AG04450 (cell line): ENCODE measurements at regions not wholly inside any gene's neighbourhood (a gene's known extent, or its start where the extent isn't known, plus 50 kb on each side); places are given as distances from the start of the nearest gene placed in this dataset. TPM values are rescaled to one million over a fixed set of nuclear protein-coding genes. Genes with fewer than 3 reads are reported as not detected.

Experiments
- CTCF ChIA-PET: fragments of 300-600, 350-600 bp; formaldehyde crosslinking; extraction: SDS; loops from one replicate; lab custom pipeline; 2022; ENCODE audit warnings: antibody characterized with exemption, inconsistent platforms; lab: Charles Lee
- POLR2A ChIA-PET: fragments of 350-600 bp; formaldehyde crosslinking; extraction: SDS; loops from one replicate; lab custom pipeline; 2021; ENCODE audit warnings: antibody characterized with exemption, inconsistent platforms; lab: Yijun Ruan, JAX
- DNase-seq: peaks from one replicate; pipeline ENCODE4 v3.0.0-alpha.2; 2011; ENCODE audit warnings: low read depth, low spot score
- H3K27ac ChIP-seq: one replicate; pipeline ENCODE4 v1.5.1; 2012; ENCODE audit warnings: low read depth, low read length, control low read depth
- H3K27me3 ChIP-seq: one replicate; pipeline ENCODE4 v1.6.0; 2012; ENCODE audit warnings: low read length; ENCODE audit not compliant: control insufficient read depth, insufficient read depth
- H3K4me3 ChIP-seq: 2 replicates; pipeline ENCODE4 v1.5.1; 2011; ENCODE audit warnings: mild to moderate bottlenecking, low read depth, low read length, control low read depth
- H3K9me3 ChIP-seq: 2 replicates; pipeline ENCODE4 v1.5.1; 2012; ENCODE audit warnings: low read length; ENCODE audit not compliant: control insufficient read depth, insufficient read depth
- small RNA-seq: library from RNA; depleted of rRNA; stranded (forward); fragments of <200 nt; gene quantifications from one replicate; pipeline ENCODE3, GENCODE V24; 2012; ENCODE audit warnings: low read depth; ENCODE audit not compliant: insufficient read length
- TF ChIP-seq, protein P1 (sequence below): IDR thresholded peaks from 2 replicates; pipeline ENCODE4 v1.5.1; 2011; ENCODE audit warnings: low read depth, low read length, control low read depth, inconsistent platforms

DNA sequence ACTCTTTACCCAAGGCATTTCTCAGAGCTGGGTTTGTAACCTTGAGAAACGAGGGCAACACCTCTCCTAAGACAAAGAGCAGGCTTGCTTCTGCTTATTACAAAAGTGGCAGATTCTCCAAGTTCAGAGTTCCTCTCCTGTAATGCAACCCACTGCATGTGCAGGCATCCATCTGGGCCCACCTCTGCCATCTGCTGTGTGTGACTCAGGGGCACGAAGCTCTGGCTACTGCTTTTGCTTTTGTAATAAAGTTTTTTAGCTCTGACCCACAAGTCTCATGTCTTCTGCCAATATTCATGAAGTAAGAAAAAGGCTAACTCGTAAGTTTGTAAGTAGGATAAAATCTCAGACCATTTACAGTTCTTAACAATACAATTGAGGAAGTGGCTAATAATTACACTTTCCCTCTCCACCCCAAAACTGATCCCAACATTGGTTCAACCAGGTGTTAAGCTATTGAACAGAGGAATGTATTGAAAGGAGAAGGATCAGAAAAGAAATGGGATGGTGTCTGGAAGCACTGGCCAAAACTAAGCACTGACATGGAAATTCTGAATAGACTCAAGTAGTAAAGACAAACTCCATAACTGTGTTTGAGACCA, 51.7 kb upstream of the SMLR1 start:
- Histone ChIP-seq H3K9me3 (no peaks in the 10 kb centered on the region), H3K4me3 (no peak overlapping the region), H3K27ac (no peak overlapping the region), H3K27me3 (no peaks in the 10 kb centered on the region)
- ChIA-PET CTCF (interaction anchor here (1.3 to 1.4 kb wide), 2 partner anchors 77 to 481 kb away, joined by 3 to 4 read pairs; no protein-coding TSS in a partner anchor), POLR2A (no interaction called here)
- TF ChIP-seq, protein P1, sequence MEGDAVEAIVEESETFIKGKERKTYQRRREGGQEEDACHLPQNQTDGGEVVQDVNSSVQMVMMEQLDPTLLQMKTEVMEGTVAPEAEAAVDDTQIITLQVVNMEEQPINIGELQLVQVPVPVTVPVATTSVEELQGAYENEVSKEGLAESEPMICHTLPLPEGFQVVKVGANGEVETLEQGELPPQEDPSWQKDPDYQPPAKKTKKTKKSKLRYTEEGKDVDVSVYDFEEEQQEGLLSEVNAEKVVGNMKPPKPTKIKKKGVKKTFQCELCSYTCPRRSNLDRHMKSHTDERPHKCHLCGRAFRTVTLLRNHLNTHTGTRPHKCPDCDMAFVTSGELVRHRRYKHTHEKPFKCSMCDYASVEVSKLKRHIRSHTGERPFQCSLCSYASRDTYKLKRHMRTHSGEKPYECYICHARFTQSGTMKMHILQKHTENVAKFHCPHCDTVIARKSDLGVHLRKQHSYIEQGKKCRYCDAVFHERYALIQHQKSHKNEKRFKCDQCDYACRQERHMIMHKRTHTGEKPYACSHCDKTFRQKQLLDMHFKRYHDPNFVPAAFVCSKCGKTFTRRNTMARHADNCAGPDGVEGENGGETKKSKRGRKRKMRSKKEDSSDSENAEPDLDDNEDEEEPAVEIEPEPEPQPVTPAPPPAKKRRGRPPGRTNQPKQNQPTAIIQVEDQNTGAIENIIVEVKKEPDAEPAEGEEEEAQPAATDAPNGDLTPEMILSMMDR = no peak
- no peak for DNase-seq

DNA sequence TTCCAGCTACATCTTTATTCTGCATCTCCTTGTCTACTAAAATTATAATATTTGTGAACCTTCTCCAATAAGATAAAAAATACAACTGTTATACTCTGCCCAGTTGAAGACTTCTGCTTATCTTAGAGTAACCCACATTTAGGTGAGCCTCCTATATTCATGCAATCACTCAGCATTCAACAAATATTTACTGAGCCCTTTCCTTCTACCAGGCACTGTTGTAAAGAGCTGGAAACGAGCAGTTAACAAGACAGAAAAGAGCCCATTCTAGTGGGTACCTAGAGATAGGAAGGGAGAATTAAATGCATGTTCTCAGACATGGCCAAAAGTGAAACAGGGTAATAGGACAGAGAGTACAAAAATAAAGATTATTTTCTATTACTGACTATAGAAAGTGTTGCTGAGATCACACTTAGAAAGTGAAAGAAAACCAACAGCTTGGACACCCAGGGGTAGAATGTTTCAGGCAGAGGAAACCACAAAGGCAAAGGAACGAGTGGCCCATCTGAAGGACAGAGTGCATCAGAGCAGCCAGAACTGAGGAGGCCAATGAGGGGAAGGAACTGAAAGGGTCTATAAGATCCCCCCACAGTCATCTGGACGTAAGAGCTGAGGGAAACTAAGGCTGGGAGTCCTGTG, 50.8 kb upstream of the SMLR1 start:
- Histone ChIP-seq H3K27me3 (no peaks in the 10 kb centered on the region), H3K4me3 (no peak overlapping the region), H3K9me3 (no peaks in the 10 kb centered on the region), H3K27ac (no peak overlapping the region)
- ChIA-PET POLR2A (no interaction called here), CTCF (interaction anchor here (1.3 to 1.4 kb wide), 2 partner anchors 78 to 482 kb away, joined by 3 to 4 read pairs; no protein-coding TSS in a partner anchor)
- TF ChIP-seq, protein P1 = no peak
- DNase-seq = no peak

Small RNA genes in the stretch of these regions (small RNA-seq; reads per million reads assigned to genes)
- not detected for gene RF00019
